Calu3 (cell line): ENCODE measurements at regions not wholly inside any gene's neighbourhood (a gene's known extent, or its start where the extent isn't known, plus 50 kb on each side); places are given as distances from the start of the nearest gene placed in this dataset.

Experiments used
- BruUV-seq: library from RNA; stranded (reverse); fragments of 400-500 nt; replicated peaks from 2 replicates; lab custom pipeline; 2021; lab: Mats Ljungman, UMichigan
- CTCF ChIA-PET: fragments of 300-600 bp; sonication (Branson Sonifier 250); formaldehyde crosslinking; loops from one replicate; lab custom pipeline; 2022; ENCODE audit warnings: antibody characterized with exemption; lab: Charles Lee
- DNase-seq: peaks from one replicate; pipeline ENCODE4 v3.0.0; 2022
- H3K27ac Mint-ChIP-seq: one replicate; pipeline ENCODE4 v1.8.0; 2022; ENCODE audit warnings: mixed read lengths; ENCODE audit not compliant: unreplicated experiment
- H3K27me3 Mint-ChIP-seq: one replicate; pipeline ENCODE4 v1.8.0; 2022; ENCODE audit warnings: mixed read lengths; ENCODE audit not compliant: unreplicated experiment
- H3K36me3 Mint-ChIP-seq: one replicate; pipeline ENCODE4 v1.8.0; 2022; ENCODE audit warnings: mild to moderate bottlenecking, moderate library complexity, mixed read lengths; ENCODE audit not compliant: insufficient read depth, unreplicated experiment
- H3K4me1 Mint-ChIP-seq: one replicate; pipeline ENCODE4 v1.8.0; 2022; ENCODE audit warnings: mild to moderate bottlenecking, low read depth, mixed read lengths; ENCODE audit not compliant: unreplicated experiment
- H3K4me3 Mint-ChIP-seq: one replicate; pipeline ENCODE4 v1.8.0; 2022; ENCODE audit warnings: mild to moderate bottlenecking, low read depth, moderate library complexity, mixed read lengths; ENCODE audit not compliant: unreplicated experiment
- H3K9me3 Mint-ChIP-seq: one replicate; pipeline ENCODE4 v1.8.0; 2022; ENCODE audit warnings: low read depth, mixed read lengths; ENCODE audit not compliant: unreplicated experiment
- CTCF ChIP-seq: fragments of 200-600 bp; IDR thresholded peaks from one replicate; pipeline ENCODE4 v1.8.0; 2022; ENCODE audit warnings: antibody characterized with exemption; ENCODE audit not compliant: unreplicated experiment
- intact Hi-C: fragments of 100-400 bp; cut with micrococcal nuclease; formaldehyde crosslinking; loops from one replicate; pipeline ENCODE4 v1.10.0; 2022; ENCODE audit not compliant: unreplicated experiment

GRCh38 chr2:5538772-5539171 is 153.4 kb upstream of the SOX11 start:
- CTCF ChIA-PET: no interaction called here
- H3K4me1 Mint-ChIP-seq: no peaks in the 10 kb centered on the region

GRCh38 chr2:5539282-5540165 is 152.7 kb upstream of the SOX11 start:
- no TSS peak for BruUV-seq
- TF ChIP-seq CTCF: no peak
- Mint-ChIP-seq H3K36me3 (no peaks in the 10 kb centered on the region), H3K4me3 (no peak overlapping the region), H3K9me3 (peaks cover 6% of the 10 kb centered on the region), H3K4me1 (no peaks in the 10 kb centered on the region), H3K27ac (no peak overlapping the region), H3K27me3 (no peaks in the 10 kb centered on the region)
- CTCF ChIA-PET: no interaction called here
- intact Hi-C loops: no loop called here
- DNase-seq: no peak

More at GRCh38 chr2:5538772-5539171, 153.4 kb upstream of the SOX11 start:
- Mint-ChIP-seq H3K4me3 (no peak overlapping the region), H3K9me3 (peaks cover 6% of the 10 kb centered on the region), H3K27ac (no peak overlapping the region), H3K36me3 (no peaks in the 10 kb centered on the region), H3K27me3 (no peaks in the 10 kb centered on the region)
- intact Hi-C loops: no loop called here
- no TSS peak for BruUV-seq
- no peak for DNase-seq
- TF ChIP-seq CTCF: no peak

GRCh38 chr2:5540856-5541255 is 151.3 kb upstream of the SOX11 start:
- H3K4me3 Mint-ChIP-seq: no peak overlapping the region
- no peak for TF ChIP-seq CTCF
- no TSS peak for BruUV-seq
- peaks cover 13% of the 10 kb centered on the region for H3K9me3 Mint-ChIP-seq
- H3K36me3 Mint-ChIP-seq: no peaks in the 10 kb centered on the region
- intact Hi-C loops: no loop called here
- no peak overlapping the region for H3K27ac Mint-ChIP-seq
- no peaks in the 10 kb centered on the region for H3K4me1 Mint-ChIP-seq
- CTCF ChIA-PET: no interaction called here
- DNase-seq: no peak
- no peaks in the 10 kb centered on the region for H3K27me3 Mint-ChIP-seq

GRCh38 chr2:5544205-5544786 is 147.9 kb upstream of the SOX11 start:
- Mint-ChIP-seq H3K4me1 (no peaks in the 10 kb centered on the region), H3K9me3 (peaks cover 9% of the 10 kb centered on the region), H3K27me3 (no peaks in the 10 kb centered on the region), H3K36me3 (no peaks in the 10 kb centered on the region), H3K27ac (no peak overlapping the region), H3K4me3 (no peak overlapping the region)
- TF ChIP-seq CTCF: no peak
- CTCF ChIA-PET: no interaction called here
- BruUV-seq: no TSS peak
- intact Hi-C loops: no loop called here
- DNase-seq: no peak
